H1 (cell line): ENCODE measurements at regions not wholly inside any gene's neighbourhood (a gene's known extent, or its start where the extent isn't known, plus 50 kb on each side); places are given as distances from the start of the nearest gene placed in this dataset.

Source experiments
- CTCF ChIA-PET: fragments of 300-600 bp; sonication (Branson Sonifier 250); formaldehyde crosslinking; loops from one replicate; lab custom pipeline; 2021; ENCODE audit not compliant: partially characterized antibody; lab: Charles Lee
- POLR2A ChIA-PET: fragments of 300-600 bp; sonication (Branson Sonifier 250); formaldehyde crosslinking; loops from one replicate; lab custom pipeline; 2021; ENCODE audit warnings: inconsistent platforms; ENCODE audit not compliant: partially characterized antibody; lab: Charles Lee
- DNase-seq, 2 experiments: peaks; one replicate each; pipeline versions ENCODE4 v3.0.0 to v3.0.0-alpha.2; 2010 to 2022; ENCODE audit warnings: low spot score in 2 of 2, low read depth in 1 of 2, mixed read lengths in 1 of 2
- FAIRE-seq: peaks from 2 replicates; lab custom pipeline; 2011; peaks lifted over from hg19 to GRCh38; lab: Jason Lieb, UNC
- H2AFZ ChIP-seq: 2 replicates; pipeline ENCODE4 v1.8.1; 2012; ENCODE audit warnings: low read length, inconsistent platforms
- H2AK5ac ChIP-seq: 2 replicates; pipeline ENCODE4 v1.6.1; 2013; ENCODE audit warnings: low read depth, low read length
- H2BK120ac ChIP-seq: replicated peaks from 2 replicates; pipeline ENCODE3; 2013; ENCODE audit warnings: low read depth, low read length, inconsistent platforms
- H2BK12ac ChIP-seq: 2 replicates; pipeline ENCODE4 v1.6.1; 2013; ENCODE audit warnings: low read depth, low read length
- H2BK15ac ChIP-seq: 2 replicates; pipeline ENCODE4 v1.6.1; 2013; ENCODE audit warnings: low read length
- H2BK20ac ChIP-seq: 2 replicates; pipeline ENCODE4 v1.6.1; 2013; ENCODE audit warnings: low read length
- H2BK5ac ChIP-seq: 2 replicates; pipeline ENCODE4 v1.6.1; 2013; ENCODE audit warnings: low read depth, low read length
- H3K14ac ChIP-seq: 2 replicates; pipeline ENCODE4 v1.6.1; 2013; ENCODE audit warnings: inconsistent platforms; ENCODE audit not compliant: insufficient read length
- H3K18ac ChIP-seq: 2 replicates; pipeline ENCODE4 v1.6.1; 2013; ENCODE audit warnings: low read length; ENCODE audit errors: extremely low read depth
- H3K23ac ChIP-seq: 2 replicates; pipeline ENCODE4 v1.6.1; 2013; ENCODE audit warnings: inconsistent platforms; ENCODE audit not compliant: insufficient read length
- H3K23me2 ChIP-seq: 2 replicates; pipeline ENCODE4 v1.6.1; 2013; ENCODE audit warnings: low read depth, low read length
- H3K27ac ChIP-seq: 2 replicates; pipeline ENCODE4 v1.6.1; 2011; ENCODE audit warnings: low read depth, low read length, inconsistent platforms
- H3K27me3 ChIP-seq, 4 experiments: replicated peaks in 1 of 4; 1 replicate in 1 of 4; 2 replicates in 3 of 4; pipeline versions ENCODE4 v1.6.1 to v1.8.1; 2011 to 2013; ENCODE audit warnings: low read length in 3 of 4, mild to moderate bottlenecking in 3 of 4, inconsistent platforms in 2 of 4, mixed read lengths in 2 of 4, moderate library complexity in 1 of 4; ENCODE audit not compliant: control insufficient read depth in 3 of 4, insufficient read depth in 3 of 4; ENCODE audit errors: extremely low read depth in 1 of 4
- H3K36me3 ChIP-seq, 4 experiments: 2 replicates each; pipeline versions ENCODE4 v1.6.1 to v1.8.1; 2011 to 2013; ENCODE audit warnings: mild to moderate bottlenecking in 4 of 4, low read length in 3 of 4, moderate library complexity in 2 of 4, control low read depth in 1 of 4, inconsistent platforms in 1 of 4; ENCODE audit not compliant: insufficient read depth in 4 of 4, control insufficient read depth in 2 of 4
- H3K4ac ChIP-seq: replicated peaks from 2 replicates; pipeline ENCODE3; 2013; ENCODE audit warnings: low read length, low read depth, mixed read lengths, inconsistent platforms; ENCODE audit not compliant: insufficient read length
- H3K4me1 ChIP-seq, 4 experiments: replicated peaks in 1 of 4; 1 replicate in 1 of 4; 2 replicates in 3 of 4; pipeline versions ENCODE4 v1.6.1 to v1.8.1; 2011 to 2013; ENCODE audit warnings: low read length in 3 of 4, inconsistent platforms in 2 of 4, mixed read lengths in 1 of 4; ENCODE audit not compliant: insufficient read depth in 4 of 4, control insufficient read depth in 3 of 4
- H3K4me2 ChIP-seq, 2 experiments: 2 replicates each; pipeline versions ENCODE4 v1.6.1 to v1.8.1; 2011 to 2013; ENCODE audit warnings: low read depth in 2 of 2, low read length in 2 of 2, control low read depth in 1 of 2, inconsistent platforms in 1 of 2, mild to moderate bottlenecking in 1 of 2; ENCODE audit not compliant: insufficient read depth in 1 of 2
- H3K4me3 ChIP-seq, 4 experiments: fragments of 200-600, 300-600 bp in 1 of 4; sonication (generic), shearing (Covaris generic), sonication (Bioruptor Twin) in 1 of 4; 2 replicates each; pipeline versions ENCODE4 v1.5.1 to v1.8.1; 2011 to 2016; ENCODE audit warnings: low read length in 4 of 4, low read depth in 3 of 4, control low read depth in 2 of 4, inconsistent platforms in 2 of 4, mild to moderate bottlenecking in 2 of 4, mixed read lengths in 1 of 4, moderate library complexity in 1 of 4; ENCODE audit not compliant: insufficient read depth in 2 of 4; ENCODE audit errors: extremely low read depth in 1 of 4
- H3K56ac ChIP-seq: replicated peaks from 2 replicates; pipeline ENCODE3; 2013; ENCODE audit warnings: low read depth, mild to moderate bottlenecking, mixed read lengths, low read length, inconsistent platforms; ENCODE audit not compliant: insufficient read length
- H3K79me1 ChIP-seq: 2 replicates; pipeline ENCODE4 v1.6.1; 2013; ENCODE audit warnings: low read depth, low read length, control low read depth
- H3K79me2 ChIP-seq, 2 experiments: 2 replicates each; pipeline versions ENCODE4 v1.6.1 to v1.8.1; 2012 to 2013; ENCODE audit warnings: low read length in 2 of 2, mild to moderate bottlenecking in 2 of 2, inconsistent platforms in 1 of 2; ENCODE audit not compliant: insufficient read depth in 2 of 2, control insufficient read depth in 1 of 2
- H3K9ac ChIP-seq, 4 experiments: replicated peaks in 1 of 4; 1 replicate in 1 of 4; 2 replicates in 3 of 4; pipeline versions ENCODE4 v1.6.1 to v1.8.1; 2011 to 2013; ENCODE audit warnings: low read depth in 3 of 4, low read length in 3 of 4, control low read depth in 2 of 4, mild to moderate bottlenecking in 2 of 4, moderate library complexity in 2 of 4, inconsistent platforms in 1 of 4; ENCODE audit errors: extremely low read depth in 1 of 4
- H3K9me3 ChIP-seq, 2 experiments: 2 replicates each; pipeline versions ENCODE4 v1.6.1 to v1.8.1; 2012 to 2013; ENCODE audit warnings: mild to moderate bottlenecking in 2 of 2, moderate library complexity in 2 of 2, control low read depth in 1 of 2, inconsistent platforms in 1 of 2, low read depth in 1 of 2, low read length in 1 of 2, mixed read lengths in 1 of 2; ENCODE audit not compliant: insufficient read depth in 2 of 2
- H4K20me1 ChIP-seq, 2 experiments: replicated peaks in 1 of 2; 2 replicates each; pipeline versions ENCODE3 to v1.8.1; 2011 to 2013; ENCODE audit warnings: inconsistent platforms in 2 of 2, low read length in 2 of 2, mild to moderate bottlenecking in 1 of 2; ENCODE audit not compliant: insufficient read depth in 2 of 2, control insufficient read depth in 1 of 2
- H4K5ac ChIP-seq: 2 replicates; pipeline ENCODE4 v1.6.1; 2013; ENCODE audit warnings: low read length, low read depth, mixed read lengths, inconsistent platforms; ENCODE audit not compliant: insufficient read length
- H4K8ac ChIP-seq: 2 replicates; pipeline ENCODE4 v1.8.0; 2013; ENCODE audit warnings: mild to moderate bottlenecking, moderate library complexity, low read length, inconsistent platforms; ENCODE audit not compliant: insufficient read depth; ENCODE audit errors: extremely low read depth
- H4K91ac ChIP-seq: replicated peaks from 2 replicates; pipeline ENCODE3; 2013; ENCODE audit warnings: low read length, mixed read lengths, inconsistent platforms; ENCODE audit not compliant: insufficient read length
- SAP30 ChIP-seq: fragments of 300-600 bp; sonication (generic); IDR thresholded peaks from 2 replicates; pipeline ENCODE4 v1.7.1; 2012; ENCODE audit warnings: low read length, moderate library complexity, mild to moderate bottlenecking, inconsistent platforms; ENCODE audit not compliant: insufficient read depth, insufficient replicate concordance
- WGBS, 2 experiments: shearing (Covaris generic) in 1 of 2; methylation state at CpG; one replicate each; pipeline versions ENCODE4 v1.1.6 to v1.1.7; 2013 to 2015; ENCODE audit warnings: low lambda C conversion rate in 2 of 2, mixed read lengths in 2 of 2, inconsistent platforms in 1 of 2, low coverage in 1 of 2, missing lambda C conversion rate in 1 of 2; ENCODE audit not compliant: insufficient replicate concordance in 2 of 2, insufficient coverage in 1 of 2, insufficient read length in 1 of 2; ENCODE audit errors: extremely low coverage in 1 of 2, missing lambda C conversion rate in 1 of 2; 5-methylcytosine and 5-hydroxymethylcytosine counted together
- TF ChIP-seq, protein P1 (sequence below), 3 experiments: IDR thresholded peaks; 1 replicate in 2 of 3; 2 replicates in 1 of 3; pipeline versions ENCODE4 v1.5.1 to v1.6.1; 2011; ENCODE audit warnings: low read length in 3 of 3, mild to moderate bottlenecking in 3 of 3, inconsistent platforms in 2 of 3, low read depth in 1 of 3, moderate library complexity in 1 of 3; ENCODE audit not compliant: insufficient read depth in 1 of 3; ENCODE audit errors: control extremely low read depth in 1 of 3

DNA sequence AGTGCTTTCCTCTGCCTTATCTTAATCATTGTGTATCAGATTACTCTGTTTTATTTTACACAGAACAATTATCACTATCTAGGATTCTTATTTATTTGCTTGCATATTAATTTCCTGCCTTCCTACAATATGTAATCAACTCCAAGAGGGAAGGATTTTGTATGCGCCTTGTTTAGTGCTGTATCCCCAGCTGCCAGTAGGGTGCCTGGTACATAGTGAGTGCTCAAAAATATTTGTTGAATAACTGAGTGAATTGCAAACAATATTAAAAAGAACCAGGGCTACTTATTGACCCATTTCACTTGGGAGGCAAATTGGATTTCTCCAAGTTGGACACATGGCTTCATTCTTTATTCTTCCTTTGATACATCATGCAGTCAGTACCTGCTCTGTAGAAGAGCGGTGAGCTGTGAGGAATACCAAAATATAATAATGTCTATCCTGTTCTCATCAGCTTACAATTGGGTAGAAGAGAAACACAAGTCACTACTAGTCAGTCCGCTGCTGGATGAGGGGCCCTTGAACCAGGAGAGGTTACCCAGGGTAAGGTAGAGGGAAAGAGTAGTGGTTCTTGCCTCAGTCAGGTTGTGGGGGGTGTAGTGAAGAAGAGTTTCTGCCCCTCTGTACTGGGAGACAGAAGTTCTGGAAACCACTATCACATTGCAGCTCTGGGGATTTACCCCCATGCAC is 233.9 kb upstream of the ZBTB20 start:
- H4K8ac ChIP-seq, result no peak overlapping the region
- no peak overlapping the region for H2AFZ ChIP-seq
- no peak overlapping the region for H3K9ac ChIP-seq
- H2BK20ac ChIP-seq, result no peak overlapping the region
- H2AK5ac ChIP-seq, result no peak overlapping the region
- H3K27me3 ChIP-seq, result no peaks in the 10 kb centered on the region
- no peak overlapping the region for H4K5ac ChIP-seq
- H3K79me2 ChIP-seq, result no peaks in the 10 kb centered on the region
- no peak overlapping the region for H2BK12ac ChIP-seq
- no peak overlapping the region for H3K4me2 ChIP-seq
- no peak overlapping the region for H3K4me3 ChIP-seq
- H3K79me1 ChIP-seq, result no peaks in the 10 kb centered on the region; the same call in 1 of the 2 replicates
- FAIRE-seq, result no peak
- H3K4ac ChIP-seq, result no peak overlapping the region
- ChIA-PET POLR2A (interaction anchor here (0.5 kb wide), 1 partner anchor 20 kb away, joined by 3 read pairs; no protein-coding TSS in a partner anchor), CTCF (interaction anchor here (1.4 kb wide), 1 partner anchor 10 kb away, joined by 3 read pairs; no protein-coding TSS in a partner anchor)
- no peak overlapping the region for H2BK15ac ChIP-seq
- no peak for DNase-seq
- no peaks in the 10 kb centered on the region for H3K36me3 ChIP-seq
- H3K23me2 ChIP-seq, result no peaks in the 10 kb centered on the region
- no peak overlapping the region for H3K14ac ChIP-seq
- no peak overlapping the region for H2BK5ac ChIP-seq
- TF ChIP-seq SAP30, result no peak
- TF ChIP-seq, protein P1, sequence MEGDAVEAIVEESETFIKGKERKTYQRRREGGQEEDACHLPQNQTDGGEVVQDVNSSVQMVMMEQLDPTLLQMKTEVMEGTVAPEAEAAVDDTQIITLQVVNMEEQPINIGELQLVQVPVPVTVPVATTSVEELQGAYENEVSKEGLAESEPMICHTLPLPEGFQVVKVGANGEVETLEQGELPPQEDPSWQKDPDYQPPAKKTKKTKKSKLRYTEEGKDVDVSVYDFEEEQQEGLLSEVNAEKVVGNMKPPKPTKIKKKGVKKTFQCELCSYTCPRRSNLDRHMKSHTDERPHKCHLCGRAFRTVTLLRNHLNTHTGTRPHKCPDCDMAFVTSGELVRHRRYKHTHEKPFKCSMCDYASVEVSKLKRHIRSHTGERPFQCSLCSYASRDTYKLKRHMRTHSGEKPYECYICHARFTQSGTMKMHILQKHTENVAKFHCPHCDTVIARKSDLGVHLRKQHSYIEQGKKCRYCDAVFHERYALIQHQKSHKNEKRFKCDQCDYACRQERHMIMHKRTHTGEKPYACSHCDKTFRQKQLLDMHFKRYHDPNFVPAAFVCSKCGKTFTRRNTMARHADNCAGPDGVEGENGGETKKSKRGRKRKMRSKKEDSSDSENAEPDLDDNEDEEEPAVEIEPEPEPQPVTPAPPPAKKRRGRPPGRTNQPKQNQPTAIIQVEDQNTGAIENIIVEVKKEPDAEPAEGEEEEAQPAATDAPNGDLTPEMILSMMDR (IDR thresholded peaks at IDR 0.05; ENCODE audit: control extremely low read depth in 1 of 3, insufficient read depth in 1 of 3, low read depth in 1 of 3, low read length in 3 of 3), result peak in 1 of 3 experiments; percentile 20; a peak in 1 of 4 replicates
- H4K20me1 ChIP-seq, result no peaks in the 10 kb centered on the region
- no peak overlapping the region for H2BK120ac ChIP-seq
- H3K23ac ChIP-seq, result no peak overlapping the region
- no peak overlapping the region for H3K27ac ChIP-seq
- H3K56ac ChIP-seq, result no peak overlapping the region
- WGBS, 2 experiments, result 77% methylated on average over 3 of the region's 3 CpGs; no CpG with 5 or more reads in 1 of the 2 experiments
- no peak overlapping the region for H3K18ac ChIP-seq
- H3K4me1 ChIP-seq, result peaks cover 0 to 3% (median under 1%) of the 10 kb centered on the region in 4 experiments; a peak in 1 of 7 replicates
- no peak overlapping the region for H4K91ac ChIP-seq
- H3K9me3 ChIP-seq, result no peaks in the 10 kb centered on the region
